Thyroid gland (tissue), 4 donors: ENCODE measurements at regions not wholly inside any gene's neighbourhood (a gene's known extent, or its start where the extent isn't known, plus 50 kb on each side); places are given as distances from the start of the nearest gene placed in this dataset.

Experiments
- CTCF ChIP-seq, 6 experiments: fragments of 200-600 bp in 3 of 6; fragments of 450-650 bp in 3 of 6; sonication (generic) in 3 of 6; IDR thresholded peaks; one replicate each; pipeline ENCODE4 v1.5.1; 2016 to 2019; ENCODE audit warnings: antibody characterized with exemption in 6 of 6, mild to moderate bottlenecking in 2 of 6, inconsistent platforms in 1 of 6, moderate library complexity in 1 of 6
- POLR2A ChIP-seq, 2 donors: fragments of 450-650 bp; IDR thresholded peaks; one replicate each; pipeline ENCODE4 v1.6.1; 2017; ENCODE audit warnings: antibody characterized with exemption in 2 of 2, mild to moderate bottlenecking in 2 of 2, moderate library complexity in 1 of 2

GRCh38 chr5:107770051-107770450 is 99.3 kb upstream of the EFNA5 start:
- no peak for TF ChIP-seq CTCF (IDR thresholded peaks at IDR 0.05)
- TF ChIP-seq POLR2A (IDR thresholded peaks at IDR 0.05): no peak
